GM23338 (cell line): ENCODE measurements at regions not wholly inside any gene's neighbourhood (a gene's known extent, or its start where the extent isn't known, plus 50 kb on each side); places are given as distances from the start of the nearest gene placed in this dataset.

Source experiments
- ATAC-seq: fragments of 200-7000 bp; cut with Tn5 transposase; 3 replicates; pipeline ENCODE4 v1.9.1; 2020
- DNase-seq: peaks from one replicate; pipeline ENCODE4 v3.0.0-alpha.2; 2015; ENCODE audit warnings: low spot score
- H2AFZ ChIP-seq: fragments of 200-600 bp; sonication (generic); 2 replicates; pipeline ENCODE4 v1.8.0; 2016; ENCODE audit warnings: antibody characterized with exemption, mild to moderate bottlenecking, moderate library complexity
- H3F3A ChIP-seq: fragments of 200-600 bp; sonication (generic); replicated peaks from 2 replicates; pipeline ENCODE4 v1.8.0; 2017; ENCODE audit warnings: antibody characterized with exemption, mixed run types, low read depth
- H3K27ac ChIP-seq: fragments of 200-600 bp; sonication (generic); 2 replicates; pipeline ENCODE4 v1.6.1; 2016; ENCODE audit warnings: low read depth
- H3K27me3 ChIP-seq: fragments of 200-600 bp; sonication (generic); 2 replicates; pipeline ENCODE4 v1.8.0; 2016; ENCODE audit warnings: mild to moderate bottlenecking, mixed run types, moderate library complexity; ENCODE audit not compliant: insufficient read depth
- H3K36me3 ChIP-seq: fragments of 200-600 bp; sonication (generic); 2 replicates; pipeline ENCODE4 v1.8.0; 2016; ENCODE audit warnings: mild to moderate bottlenecking; ENCODE audit not compliant: insufficient read depth
- H3K4me1 ChIP-seq: fragments of 200-600 bp; sonication (generic); 2 replicates; pipeline ENCODE4 v1.8.0; 2016; ENCODE audit warnings: mild to moderate bottlenecking, moderate library complexity; ENCODE audit not compliant: insufficient read depth
- H3K4me2 ChIP-seq: fragments of 200-600 bp; sonication (generic); 2 replicates; pipeline ENCODE4 v1.7.1; 2017; ENCODE audit warnings: mixed run types
- H3K4me3 ChIP-seq: fragments of 200-600 bp; sonication (generic); 2 replicates; pipeline ENCODE4 v1.6.1; 2016; ENCODE audit warnings: mixed run types
- H3K79me2 ChIP-seq: fragments of 200-600 bp; sonication (generic); replicated peaks from 2 replicates; pipeline ENCODE4 v1.8.0; 2017; ENCODE audit warnings: mild to moderate bottlenecking; ENCODE audit not compliant: insufficient read depth
- H3K9me2 ChIP-seq: fragments of 200-600 bp; sonication (generic); 2 replicates; pipeline ENCODE4 v1.8.0; 2017; ENCODE audit not compliant: insufficient read depth
- H4K20me1 ChIP-seq: fragments of 200-600 bp; sonication (generic); replicated peaks from 2 replicates; pipeline ENCODE4 v1.8.0; 2017; ENCODE audit warnings: mild to moderate bottlenecking; ENCODE audit not compliant: insufficient read depth
- H3K27ac Mint-ChIP-seq: 2 replicates; pipeline ENCODE4 v1.8.0; 2020; ENCODE audit warnings: inconsistent platforms, mild to moderate bottlenecking, moderate library complexity, mixed read lengths
- H3K27me3 Mint-ChIP-seq: 3 replicates; pipeline ENCODE4 v1.8.0; 2022; ENCODE audit warnings: low read depth, mild to moderate bottlenecking, moderate library complexity, mixed read lengths, inconsistent platforms; ENCODE audit not compliant: insufficient read depth, poor library complexity
- H3K36me3 Mint-ChIP-seq: 3 replicates; pipeline ENCODE4 v1.8.0; 2021; ENCODE audit warnings: low read depth, mild to moderate bottlenecking, inconsistent platforms, moderate library complexity, mixed read lengths
- H3K4me1 Mint-ChIP-seq: 3 replicates; pipeline ENCODE4 v1.8.0; 2020; ENCODE audit warnings: mild to moderate bottlenecking, inconsistent platforms, mixed read lengths
- H3K4me3 Mint-ChIP-seq: 3 replicates; pipeline ENCODE4 v1.8.0; 2021; ENCODE audit warnings: moderate library complexity, mild to moderate bottlenecking, inconsistent platforms, mixed read lengths
- H3K9me3 Mint-ChIP-seq: 3 replicates; pipeline ENCODE4 v1.8.0; 2020; ENCODE audit warnings: moderate library complexity, mild to moderate bottlenecking, inconsistent platforms, mixed read lengths
- CREB1 ChIP-seq: fragments of 250-450 bp; sonication (Bioruptor Pico); IDR thresholded peaks from 2 replicates; pipeline ENCODE4 v1.5.0; 2020; ENCODE audit warnings: low read depth, mild to moderate bottlenecking, moderate library complexity
- EZH2 ChIP-seq: fragments of 200-600 bp; sonication (generic); IDR thresholded peaks from one replicate; pipeline ENCODE4 v1.8.0; 2017; ENCODE audit warnings: antibody characterized with exemption, mild to moderate bottlenecking, low read depth; ENCODE audit not compliant: unreplicated experiment
- EZH2phosphoT487 ChIP-seq: fragments of 200-600 bp; sonication (generic); IDR thresholded peaks from one replicate; pipeline ENCODE4 v1.8.1; 2018; ENCODE audit warnings: antibody characterized with exemption; ENCODE audit not compliant: unreplicated experiment
- JUNB ChIP-seq: IDR thresholded peaks from one replicate; pipeline ENCODE4 v1.6.1; 2016; ENCODE audit warnings: antibody characterized with exemption; ENCODE audit not compliant: unreplicated experiment
- NANOG ChIP-seq: IDR thresholded peaks from 2 replicates; pipeline ENCODE4 v1.6.1; 2016; ENCODE audit warnings: antibody characterized with exemption, borderline replicate concordance
- STAT1 ChIP-seq: IDR thresholded peaks from one replicate; pipeline ENCODE4 v1.6.1; 2016; ENCODE audit warnings: antibody characterized with exemption; ENCODE audit not compliant: unreplicated experiment
- ZNF331 ChIP-seq: fragments of 250-450 bp; sonication (Bioruptor Pico); IDR thresholded peaks from 2 replicates; pipeline ENCODE4 v1.5.0; 2020; ENCODE audit warnings: low read depth, mild to moderate bottlenecking, moderate library complexity
- TF ChIP-seq, protein P1 (sequence below): fragments of 250-450 bp; sonication (Bioruptor Pico); IDR thresholded peaks from 2 replicates; pipeline ENCODE4 v1.5.0; 2020; ENCODE audit warnings: mild to moderate bottlenecking, moderate library complexity
- TF ChIP-seq, protein P2 (sequence below): IDR thresholded peaks from 2 replicates; pipeline ENCODE4 v1.6.1; 2016; ENCODE audit warnings: antibody characterized with exemption
- TF ChIP-seq, protein P3 (sequence below), 2 experiments: fragments of 200-600 bp in 1 of 2; sonication (generic) in 1 of 2; conservative IDR thresholded peaks; 2 replicates each; pipeline versions ENCODE4 v1.5.1 to v1.6.1; 2016 to 2017; ENCODE audit warnings: antibody characterized with exemption in 2 of 2, low read depth in 2 of 2, mild to moderate bottlenecking in 2 of 2, moderate library complexity in 1 of 2

DNA sequence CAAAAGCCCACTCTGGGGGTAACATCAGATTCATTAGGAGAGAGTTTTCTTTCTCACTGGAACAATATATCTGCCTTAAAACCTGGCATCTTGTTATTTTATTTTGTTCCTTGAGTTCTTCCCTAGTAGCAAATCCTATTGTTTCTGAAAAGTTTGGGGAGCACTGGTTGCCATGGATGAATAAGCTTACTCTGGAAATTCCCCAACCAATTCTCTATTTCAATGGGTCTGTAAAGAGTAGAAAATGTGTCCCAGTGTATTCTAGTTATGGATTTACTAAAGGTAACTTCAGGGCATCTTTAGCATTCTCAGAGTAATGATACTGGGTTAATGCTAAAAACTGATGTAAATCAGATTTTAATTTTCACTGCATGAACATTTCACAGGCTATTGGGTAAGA is 94.2 kb upstream of the S1PR3 start (continued):
- TF ChIP-seq, protein P1, sequence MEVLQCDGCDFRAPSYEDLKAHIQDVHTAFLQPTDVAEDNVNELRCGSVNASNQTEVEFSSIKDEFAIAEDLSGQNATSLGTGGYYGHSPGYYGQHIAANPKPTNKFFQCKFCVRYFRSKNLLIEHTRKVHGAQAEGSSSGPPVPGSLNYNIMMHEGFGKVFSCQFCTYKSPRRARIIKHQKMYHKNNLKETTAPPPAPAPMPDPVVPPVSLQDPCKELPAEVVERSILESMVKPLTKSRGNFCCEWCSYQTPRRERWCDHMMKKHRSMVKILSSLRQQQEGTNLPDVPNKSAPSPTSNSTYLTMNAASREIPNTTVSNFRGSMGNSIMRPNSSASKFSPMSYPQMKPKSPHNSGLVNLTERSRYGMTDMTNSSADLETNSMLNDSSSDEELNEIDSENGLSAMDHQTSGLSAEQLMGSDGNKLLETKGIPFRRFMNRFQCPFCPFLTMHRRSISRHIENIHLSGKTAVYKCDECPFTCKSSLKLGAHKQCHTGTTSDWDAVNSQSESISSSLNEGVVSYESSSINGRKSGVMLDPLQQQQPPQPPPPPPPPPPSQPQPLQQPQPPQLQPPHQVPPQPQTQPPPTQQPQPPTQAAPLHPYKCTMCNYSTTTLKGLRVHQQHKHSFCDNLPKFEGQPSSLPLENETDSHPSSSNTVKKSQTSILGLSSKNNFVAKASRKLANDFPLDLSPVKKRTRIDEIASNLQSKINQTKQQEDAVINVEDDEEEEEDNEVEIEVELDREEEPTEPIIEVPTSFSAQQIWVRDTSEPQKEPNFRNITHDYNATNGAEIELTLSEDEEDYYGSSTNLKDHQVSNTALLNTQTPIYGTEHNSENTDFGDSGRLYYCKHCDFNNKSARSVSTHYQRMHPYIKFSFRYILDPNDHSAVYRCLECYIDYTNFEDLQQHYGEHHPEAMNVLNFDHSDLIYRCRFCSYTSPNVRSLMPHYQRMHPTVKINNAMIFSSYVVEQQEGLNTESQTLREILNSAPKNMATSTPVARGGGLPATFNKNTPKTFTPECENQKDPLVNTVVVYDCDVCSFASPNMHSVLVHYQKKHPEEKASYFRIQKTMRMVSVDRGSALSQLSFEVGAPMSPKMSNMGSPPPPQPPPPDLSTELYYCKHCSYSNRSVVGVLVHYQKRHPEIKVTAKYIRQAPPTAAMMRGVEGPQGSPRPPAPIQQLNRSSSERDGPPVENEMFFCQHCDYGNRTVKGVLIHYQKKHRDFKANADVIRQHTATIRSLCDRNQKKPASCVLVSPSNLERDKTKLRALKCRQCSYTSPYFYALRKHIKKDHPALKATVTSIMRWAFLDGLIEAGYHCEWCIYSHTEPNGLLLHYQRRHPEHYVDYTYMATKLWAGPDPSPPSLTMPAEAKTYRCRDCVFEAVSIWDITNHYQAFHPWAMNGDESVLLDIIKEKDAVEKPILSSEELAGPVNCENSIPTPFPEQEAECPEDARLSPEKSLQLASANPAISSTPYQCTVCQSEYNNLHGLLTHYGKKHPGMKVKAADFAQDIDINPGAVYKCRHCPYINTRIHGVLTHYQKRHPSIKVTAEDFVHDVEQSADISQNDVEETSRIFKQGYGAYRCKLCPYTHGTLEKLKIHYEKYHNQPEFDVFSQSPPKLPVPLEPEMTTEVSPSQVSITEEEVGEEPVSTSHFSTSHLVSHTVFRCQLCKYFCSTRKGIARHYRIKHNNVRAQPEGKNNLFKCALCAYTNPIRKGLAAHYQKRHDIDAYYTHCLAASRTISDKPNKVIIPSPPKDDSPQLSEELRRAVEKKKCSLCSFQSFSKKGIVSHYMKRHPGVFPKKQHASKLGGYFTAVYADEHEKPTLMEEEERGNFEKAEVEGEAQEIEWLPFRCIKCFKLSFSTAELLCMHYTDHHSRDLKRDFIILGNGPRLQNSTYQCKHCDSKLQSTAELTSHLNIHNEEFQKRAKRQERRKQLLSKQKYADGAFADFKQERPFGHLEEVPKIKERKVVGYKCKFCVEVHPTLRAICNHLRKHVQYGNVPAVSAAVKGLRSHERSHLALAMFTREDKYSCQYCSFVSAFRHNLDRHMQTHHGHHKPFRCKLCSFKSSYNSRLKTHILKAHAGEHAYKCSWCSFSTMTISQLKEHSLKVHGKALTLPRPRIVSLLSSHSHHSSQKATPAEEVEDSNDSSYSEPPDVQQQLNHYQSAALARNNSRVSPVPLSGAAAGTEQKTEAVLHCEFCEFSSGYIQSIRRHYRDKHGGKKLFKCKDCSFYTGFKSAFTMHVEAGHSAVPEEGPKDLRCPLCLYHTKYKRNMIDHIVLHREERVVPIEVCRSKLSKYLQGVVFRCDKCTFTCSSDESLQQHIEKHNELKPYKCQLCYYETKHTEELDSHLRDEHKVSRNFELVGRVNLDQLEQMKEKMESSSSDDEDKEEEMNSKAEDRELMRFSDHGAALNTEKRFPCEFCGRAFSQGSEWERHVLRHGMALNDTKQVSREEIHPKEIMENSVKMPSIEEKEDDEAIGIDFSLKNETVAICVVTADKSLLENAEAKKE (CRISPR knock-in tag), result no peak

DNA sequence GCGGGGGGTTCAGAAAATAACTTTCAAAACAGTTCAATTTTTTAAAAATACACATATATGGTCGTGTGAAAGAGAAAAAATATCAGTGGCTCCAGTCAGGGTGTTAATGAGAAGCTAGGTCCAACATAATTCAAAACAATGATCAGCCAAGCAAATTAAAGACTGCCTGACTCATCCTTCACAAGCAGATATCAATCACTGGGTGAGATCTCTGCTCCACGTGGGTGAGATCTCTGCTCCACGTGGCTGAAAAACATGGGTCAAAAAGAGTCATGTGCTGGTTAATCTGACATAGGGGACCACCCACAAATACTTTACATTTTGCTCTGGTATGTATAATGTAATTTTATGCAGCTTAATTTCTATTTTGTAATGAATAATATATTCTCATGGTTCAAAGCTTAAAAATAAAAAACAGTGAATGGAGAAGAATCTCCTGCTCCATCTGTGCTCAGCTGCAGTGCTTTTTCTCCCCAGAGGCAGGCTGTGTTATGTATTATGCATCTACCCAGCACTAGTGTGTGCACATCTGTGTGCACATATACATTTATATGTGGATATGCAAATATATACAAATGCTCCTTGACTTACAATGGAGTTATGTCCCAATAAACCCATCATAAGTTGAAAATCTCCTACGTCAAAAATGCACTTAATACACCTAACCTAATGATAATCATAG is 93.1 kb upstream of the S1PR3 start:
- H3K4me2 ChIP-seq, result no peak overlapping the region
- H3K27me3 ChIP-seq, result no peaks in the 10 kb centered on the region
- H3K4me1 ChIP-seq, result no peaks in the 10 kb centered on the region
- no peaks in the 10 kb centered on the region for H3K9me3 Mint-ChIP-seq
- H3K79me2 ChIP-seq, result no peaks in the 10 kb centered on the region
- H3K4me3 ChIP-seq, result no peak overlapping the region
- no peaks in the 10 kb centered on the region for H3F3A ChIP-seq
- no peaks in the 10 kb centered on the region for H3K36me3 Mint-ChIP-seq
- H3K36me3 ChIP-seq, result no peaks in the 10 kb centered on the region
- ATAC-seq, result no peak
- H4K20me1 ChIP-seq, result no peaks in the 10 kb centered on the region
- H2AFZ ChIP-seq, result no peak overlapping the region
- no peak overlapping the region for H3K27ac ChIP-seq
- H3K4me3 Mint-ChIP-seq, result no peak overlapping the region
- H3K27ac Mint-ChIP-seq, result no peak overlapping the region
- no peak for TF ChIP-seq ZNF331 (CRISPR knock-in tag)
- TF ChIP-seq JUNB, result no peak
- H3K27me3 Mint-ChIP-seq, result no peaks in the 10 kb centered on the region
- H3K9me2 ChIP-seq, result no peaks in the 10 kb centered on the region
- H3K4me1 Mint-ChIP-seq, result no peaks in the 10 kb centered on the region
- DNase-seq, result no peak

DNA sequence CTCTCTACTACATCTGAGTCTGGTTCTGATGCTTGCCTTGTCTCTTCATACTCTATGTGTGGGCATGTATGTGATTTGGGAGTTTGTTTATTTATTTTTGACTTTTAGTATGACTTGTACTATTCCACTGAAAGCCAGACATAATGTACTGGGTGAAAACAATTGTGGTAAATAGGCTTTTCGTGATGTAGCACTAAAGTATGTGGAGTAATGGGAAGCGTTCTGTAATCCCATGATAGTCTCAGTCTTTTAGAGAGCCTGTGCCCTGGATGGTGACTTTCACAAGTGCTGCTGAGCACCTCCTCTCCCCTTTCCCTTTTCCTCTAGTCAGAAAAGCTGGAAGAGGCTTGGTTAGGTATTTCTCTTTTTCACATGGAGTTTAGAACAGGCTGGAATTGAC is 85.8 kb upstream of the S1PR3 start:
- no peak for ATAC-seq
- H3K9me3 Mint-ChIP-seq, result no peaks in the 10 kb centered on the region
- Histone ChIP-seq H2AFZ (no peak overlapping the region), H3K27me3 (no peaks in the 10 kb centered on the region), H3F3A (no peaks in the 10 kb centered on the region), H3K9me2 (no peaks in the 10 kb centered on the region; the same call in 1 of the 2 replicates), H3K4me3 (no peak overlapping the region), H3K4me2 (no peak overlapping the region), H3K4me1 (no peaks in the 10 kb centered on the region), H3K36me3 (no peaks in the 10 kb centered on the region), H4K20me1 (no peaks in the 10 kb centered on the region; the same call in 1 of the 2 replicates), H3K27ac (no peak overlapping the region), H3K79me2 (no peaks in the 10 kb centered on the region)
- no peak for DNase-seq
- peaks cover 2% of the 10 kb centered on the region for H3K27me3 Mint-ChIP-seq
- no peak overlapping the region for H3K4me3 Mint-ChIP-seq
- no peaks in the 10 kb centered on the region for H3K36me3 Mint-ChIP-seq
- H3K27ac Mint-ChIP-seq, result no peak overlapping the region
- H3K4me1 Mint-ChIP-seq, result no peaks in the 10 kb centered on the region
- TF ChIP-seq EZH2phosphoT487 (no peak), STAT1 (no peak), ZNF331 (CRISPR knock-in tag) (no peak), CREB1 (CRISPR knock-in tag) (no peak), NANOG (no peak), JUNB (no peak), EZH2 (no peak)
- TF ChIP-seq, protein P2, sequence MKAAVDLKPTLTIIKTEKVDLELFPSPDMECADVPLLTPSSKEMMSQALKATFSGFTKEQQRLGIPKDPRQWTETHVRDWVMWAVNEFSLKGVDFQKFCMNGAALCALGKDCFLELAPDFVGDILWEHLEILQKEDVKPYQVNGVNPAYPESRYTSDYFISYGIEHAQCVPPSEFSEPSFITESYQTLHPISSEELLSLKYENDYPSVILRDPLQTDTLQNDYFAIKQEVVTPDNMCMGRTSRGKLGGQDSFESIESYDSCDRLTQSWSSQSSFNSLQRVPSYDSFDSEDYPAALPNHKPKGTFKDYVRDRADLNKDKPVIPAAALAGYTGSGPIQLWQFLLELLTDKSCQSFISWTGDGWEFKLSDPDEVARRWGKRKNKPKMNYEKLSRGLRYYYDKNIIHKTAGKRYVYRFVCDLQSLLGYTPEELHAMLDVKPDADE, result no peak
- TF ChIP-seq, protein P3, sequence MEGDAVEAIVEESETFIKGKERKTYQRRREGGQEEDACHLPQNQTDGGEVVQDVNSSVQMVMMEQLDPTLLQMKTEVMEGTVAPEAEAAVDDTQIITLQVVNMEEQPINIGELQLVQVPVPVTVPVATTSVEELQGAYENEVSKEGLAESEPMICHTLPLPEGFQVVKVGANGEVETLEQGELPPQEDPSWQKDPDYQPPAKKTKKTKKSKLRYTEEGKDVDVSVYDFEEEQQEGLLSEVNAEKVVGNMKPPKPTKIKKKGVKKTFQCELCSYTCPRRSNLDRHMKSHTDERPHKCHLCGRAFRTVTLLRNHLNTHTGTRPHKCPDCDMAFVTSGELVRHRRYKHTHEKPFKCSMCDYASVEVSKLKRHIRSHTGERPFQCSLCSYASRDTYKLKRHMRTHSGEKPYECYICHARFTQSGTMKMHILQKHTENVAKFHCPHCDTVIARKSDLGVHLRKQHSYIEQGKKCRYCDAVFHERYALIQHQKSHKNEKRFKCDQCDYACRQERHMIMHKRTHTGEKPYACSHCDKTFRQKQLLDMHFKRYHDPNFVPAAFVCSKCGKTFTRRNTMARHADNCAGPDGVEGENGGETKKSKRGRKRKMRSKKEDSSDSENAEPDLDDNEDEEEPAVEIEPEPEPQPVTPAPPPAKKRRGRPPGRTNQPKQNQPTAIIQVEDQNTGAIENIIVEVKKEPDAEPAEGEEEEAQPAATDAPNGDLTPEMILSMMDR (conservative IDR thresholded peaks at IDR 0.05; ENCODE audit: low read depth in 2 of 2), result no peak
